ENCODE measurements at regions not wholly inside any gene's neighbourhood (a gene's known extent, or its start where the extent isn't known, plus 50 kb on each side); places are given as distances from the start of the nearest gene placed in this dataset.

DNA sequence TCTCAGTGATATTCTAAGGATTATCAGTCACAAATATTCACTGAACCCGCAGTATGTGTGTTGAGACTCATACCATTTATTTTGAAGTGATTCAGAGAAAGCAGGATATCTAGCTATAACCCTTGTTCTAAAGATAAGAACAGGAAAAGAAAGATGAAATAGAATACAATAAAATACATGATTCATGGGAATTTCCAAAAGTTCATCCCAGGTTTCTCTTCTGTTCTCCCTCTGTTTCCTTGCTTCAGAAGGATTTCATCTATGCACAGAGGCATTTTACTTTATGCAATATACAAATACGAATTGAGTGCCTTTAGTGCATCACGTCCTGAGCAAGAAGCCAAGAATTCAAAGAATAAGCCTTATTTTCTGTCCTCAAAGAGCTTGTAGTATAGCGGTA is 274.4 kb upstream of the GPC6 start:
- DNase-seq (ENCODE audit: low spot score) = no peak
- TF ChIP-seq, protein P1, sequence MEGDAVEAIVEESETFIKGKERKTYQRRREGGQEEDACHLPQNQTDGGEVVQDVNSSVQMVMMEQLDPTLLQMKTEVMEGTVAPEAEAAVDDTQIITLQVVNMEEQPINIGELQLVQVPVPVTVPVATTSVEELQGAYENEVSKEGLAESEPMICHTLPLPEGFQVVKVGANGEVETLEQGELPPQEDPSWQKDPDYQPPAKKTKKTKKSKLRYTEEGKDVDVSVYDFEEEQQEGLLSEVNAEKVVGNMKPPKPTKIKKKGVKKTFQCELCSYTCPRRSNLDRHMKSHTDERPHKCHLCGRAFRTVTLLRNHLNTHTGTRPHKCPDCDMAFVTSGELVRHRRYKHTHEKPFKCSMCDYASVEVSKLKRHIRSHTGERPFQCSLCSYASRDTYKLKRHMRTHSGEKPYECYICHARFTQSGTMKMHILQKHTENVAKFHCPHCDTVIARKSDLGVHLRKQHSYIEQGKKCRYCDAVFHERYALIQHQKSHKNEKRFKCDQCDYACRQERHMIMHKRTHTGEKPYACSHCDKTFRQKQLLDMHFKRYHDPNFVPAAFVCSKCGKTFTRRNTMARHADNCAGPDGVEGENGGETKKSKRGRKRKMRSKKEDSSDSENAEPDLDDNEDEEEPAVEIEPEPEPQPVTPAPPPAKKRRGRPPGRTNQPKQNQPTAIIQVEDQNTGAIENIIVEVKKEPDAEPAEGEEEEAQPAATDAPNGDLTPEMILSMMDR (IDR thresholded peaks at IDR 0.05) = no peak
- Mint-ChIP-seq H3K27ac (ENCODE audit: unreplicated experiment) (no peak overlapping the region), H3K27me3 (ENCODE audit: low read depth) (peaks cover 8% of the 10 kb centered on the region), H3K4me3 (ENCODE audit: unreplicated experiment) (no peak overlapping the region), H3K36me3 (ENCODE audit: low read depth) (no peaks in the 10 kb centered on the region), H3K4me1 (ENCODE audit: low read depth) (no peaks in the 10 kb centered on the region), H3K9me3 (ENCODE audit: low read depth) (no peaks in the 10 kb centered on the region)

DNA sequence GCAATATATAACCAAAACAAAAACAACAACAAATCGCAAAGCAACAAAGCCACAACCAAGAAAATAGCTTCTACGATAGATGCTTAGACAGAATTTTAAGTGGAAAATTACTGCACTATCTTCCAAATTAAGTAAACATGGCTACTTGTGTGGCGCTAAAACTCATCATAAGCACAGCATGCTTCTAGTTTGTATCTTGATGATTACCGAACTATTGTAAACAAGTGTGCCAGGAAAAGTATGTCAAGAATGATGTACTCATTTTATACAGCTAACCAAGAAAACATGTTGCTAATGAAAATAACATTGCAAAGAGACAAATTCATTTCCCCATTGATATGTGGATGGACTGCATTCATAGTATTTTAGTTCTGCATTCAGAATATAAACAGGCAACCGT is 271.9 kb upstream of the GPC6 start:
- Mint-ChIP-seq H3K36me3 (ENCODE audit: low read depth) (no peaks in the 10 kb centered on the region), H3K27ac (ENCODE audit: unreplicated experiment) (no peak overlapping the region), H3K9me3 (ENCODE audit: low read depth) (peaks cover 2% of the 10 kb centered on the region), H3K4me3 (ENCODE audit: unreplicated experiment) (no peak overlapping the region), H3K4me1 (ENCODE audit: low read depth) (no peaks in the 10 kb centered on the region), H3K27me3 (ENCODE audit: low read depth) (peaks cover 13% of the 10 kb centered on the region)
- TF ChIP-seq, protein P1 (IDR thresholded peaks at IDR 0.05) = no peak
- DNase-seq (ENCODE audit: low spot score) = no peak

DNA sequence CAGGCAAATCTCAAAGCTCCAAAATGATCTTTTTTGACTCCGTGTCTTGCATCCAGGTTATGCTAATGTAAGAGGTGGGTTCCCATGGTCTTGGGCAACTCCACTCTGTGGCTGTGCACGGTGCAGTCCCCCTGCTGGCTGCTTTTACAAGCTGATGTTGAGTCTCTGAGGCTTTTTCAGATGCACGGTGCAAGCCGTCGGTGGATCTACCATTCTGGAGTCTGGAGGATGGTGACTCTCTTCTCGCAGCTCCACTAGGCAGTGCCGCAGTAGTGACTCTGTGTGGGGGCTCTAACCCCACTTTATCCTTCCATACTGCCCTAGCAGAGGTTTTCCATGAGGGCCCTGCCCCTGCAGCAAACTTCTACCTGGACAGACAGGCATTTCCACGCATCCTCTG is 266.8 kb upstream of the GPC6 start:
- peaks cover 7% of the 10 kb centered on the region for H3K27me3 Mint-ChIP-seq (ENCODE audit: low read depth)
- H3K4me1 Mint-ChIP-seq (ENCODE audit: low read depth) = no peaks in the 10 kb centered on the region
- H3K4me3 Mint-ChIP-seq (ENCODE audit: unreplicated experiment) = no peak overlapping the region
- peaks cover 10% of the 10 kb centered on the region for H3K9me3 Mint-ChIP-seq (ENCODE audit: low read depth)
- H3K36me3 Mint-ChIP-seq (ENCODE audit: low read depth) = no peaks in the 10 kb centered on the region
- TF ChIP-seq, protein P1 (IDR thresholded peaks at IDR 0.05) = no peak
- no peak overlapping the region for H3K27ac Mint-ChIP-seq (ENCODE audit: unreplicated experiment)
- DNase-seq (ENCODE audit: low spot score) = no peak

DNA sequence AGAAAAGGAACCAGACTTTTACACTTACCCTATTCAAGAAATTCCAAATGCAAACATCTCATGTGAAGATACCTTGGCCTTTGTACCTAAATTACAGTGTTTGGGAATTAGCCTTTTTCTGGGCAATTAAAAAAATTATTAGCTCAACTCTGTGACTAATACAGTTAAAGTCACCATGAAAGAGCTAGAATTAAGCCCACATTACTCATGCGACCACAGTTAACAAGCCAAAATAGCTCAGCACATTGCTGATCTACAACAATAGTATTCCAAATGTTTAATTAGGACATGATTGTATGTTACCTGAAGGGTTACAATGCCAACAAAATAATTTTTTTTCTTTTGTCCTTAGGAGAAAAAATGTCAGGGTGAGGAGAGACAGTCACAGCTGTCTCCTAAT is 263.6 kb upstream of the GPC6 start:
- Mint-ChIP-seq H3K36me3 (ENCODE audit: low read depth) (no peaks in the 10 kb centered on the region), H3K4me1 (ENCODE audit: low read depth) (no peaks in the 10 kb centered on the region), H3K4me3 (ENCODE audit: unreplicated experiment) (no peak overlapping the region), H3K27me3 (ENCODE audit: low read depth) (peaks cover 7% of the 10 kb centered on the region), H3K9me3 (ENCODE audit: low read depth) (peaks cover 10% of the 10 kb centered on the region), H3K27ac (ENCODE audit: unreplicated experiment) (no peak overlapping the region)
- no peak for DNase-seq (ENCODE audit: low spot score)
- TF ChIP-seq, protein P1 (IDR thresholded peaks at IDR 0.05) = no peak

DNA sequence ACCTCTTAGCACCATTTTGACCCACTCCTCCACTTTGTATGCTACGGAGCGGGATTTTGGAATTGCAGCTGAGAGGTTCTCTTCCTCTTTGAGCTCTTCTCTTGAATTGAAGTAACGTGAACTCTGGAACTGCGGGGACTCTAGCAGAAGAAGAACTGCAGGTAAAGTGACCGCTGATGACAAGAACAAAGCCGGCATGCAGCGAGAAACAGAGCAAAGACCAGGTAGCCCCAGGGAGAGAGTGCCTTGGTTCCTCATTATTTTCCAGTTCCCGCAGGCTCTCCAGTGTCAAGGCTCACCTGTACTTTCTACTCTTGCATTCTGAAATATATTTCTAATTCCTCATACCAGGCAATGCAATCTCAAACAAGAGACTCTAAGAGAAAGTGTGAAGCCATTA is 260.3 kb upstream of the GPC6 start:
- Mint-ChIP-seq H3K27me3 (ENCODE audit: low read depth) (peaks cover 2% of the 10 kb centered on the region), H3K4me1 (ENCODE audit: low read depth) (no peaks in the 10 kb centered on the region), H3K27ac (ENCODE audit: unreplicated experiment) (no peak overlapping the region), H3K36me3 (ENCODE audit: low read depth) (no peaks in the 10 kb centered on the region), H3K9me3 (ENCODE audit: low read depth) (peaks cover 3% of the 10 kb centered on the region), H3K4me3 (ENCODE audit: unreplicated experiment) (no peak overlapping the region)
- DNase-seq (ENCODE audit: low spot score) = no peak
- TF ChIP-seq, protein P1 (IDR thresholded peaks at IDR 0.05) = no peak
